ENCODE measurements at regions not wholly inside any gene's neighbourhood (a gene's known extent, or its start where the extent isn't known, plus 50 kb on each side); places are given as distances from the start of the nearest gene placed in this dataset.

GRCh38 chr14:55734731-55735130 lies 154.7 kb downstream of the KTN1 start:
- Mint-ChIP-seq H3K27ac (no peak overlapping the region), H3K27me3 (no peaks in the 10 kb centered on the region), H3K9me3 (no peaks in the 10 kb centered on the region)

GRCh38 chr14:55739967-55740648 lies 160.1 kb downstream of the KTN1 start:
- H3K36me3 Mint-ChIP-seq: no peaks in the 10 kb centered on the region
- H3K4me3 Mint-ChIP-seq: no peak overlapping the region
- no peak overlapping the region for H3K27ac Mint-ChIP-seq
- H3K9me3 Mint-ChIP-seq: no peaks in the 10 kb centered on the region
- H3K4me1 Mint-ChIP-seq: no peaks in the 10 kb centered on the region
- H3K27me3 Mint-ChIP-seq: no peaks in the 10 kb centered on the region

More at GRCh38 chr14:55734731-55735130, 154.7 kb downstream of the KTN1 start:
- Mint-ChIP-seq H3K4me3 (no peak overlapping the region), H3K4me1 (no peaks in the 10 kb centered on the region), H3K36me3 (no peaks in the 10 kb centered on the region)

GRCh38 chr14:55740649-55740989 lies 160.6 kb downstream of the KTN1 start:
- Mint-ChIP-seq H3K9me3 (no peaks in the 10 kb centered on the region), H3K27ac (no peak overlapping the region), H3K4me3 (no peak overlapping the region), H3K36me3 (no peaks in the 10 kb centered on the region), H3K4me1 (no peaks in the 10 kb centered on the region), H3K27me3 (no peaks in the 10 kb centered on the region)

GRCh38 chr14:55741240-55741639 lies 161.2 kb downstream of the KTN1 start:
- no peak overlapping the region for H3K27ac Mint-ChIP-seq
- no peaks in the 10 kb centered on the region for H3K27me3 Mint-ChIP-seq
- no peaks in the 10 kb centered on the region for H3K36me3 Mint-ChIP-seq
- H3K4me3 Mint-ChIP-seq: no peak overlapping the region
- no peaks in the 10 kb centered on the region for H3K9me3 Mint-ChIP-seq
- no peaks in the 10 kb centered on the region for H3K4me1 Mint-ChIP-seq

- no peak overlapping the region for H3K4me3 Mint-ChIP-seq
- no peaks in the 10 kb centered on the region for H3K9me3 Mint-ChIP-seq
- H3K4me1 Mint-ChIP-seq: no peaks in the 10 kb centered on the region
- no peak overlapping the region for H3K27ac Mint-ChIP-seq
- H3K36me3 Mint-ChIP-seq: no peaks in the 10 kb centered on the region
- no peaks in the 10 kb centered on the region for H3K27me3 Mint-ChIP-seq
Measured at GRCh38 chr14:55743551-55743950, 163.5 kb downstream of the KTN1 start.

GRCh38 chr14:55744321-55744720 lies 164.3 kb downstream of the KTN1 start:
- Mint-ChIP-seq H3K4me3 (no peak overlapping the region), H3K27ac (no peak overlapping the region), H3K27me3 (no peaks in the 10 kb centered on the region)

GRCh38 chr14:55745906-55746305 lies 165.9 kb downstream of the KTN1 start:
- H3K4me1 Mint-ChIP-seq: no peaks in the 10 kb centered on the region
- H3K27ac Mint-ChIP-seq: no peak overlapping the region
- no peaks in the 10 kb centered on the region for H3K27me3 Mint-ChIP-seq

More at GRCh38 chr14:55744321-55744720, 164.3 kb downstream of the KTN1 start:
- Mint-ChIP-seq H3K4me1 (no peaks in the 10 kb centered on the region), H3K36me3 (no peaks in the 10 kb centered on the region), H3K9me3 (no peaks in the 10 kb centered on the region)

GRCh38 chr14:55746558-55746957 lies 166.6 kb downstream of the KTN1 start:
- Mint-ChIP-seq H3K36me3 (no peaks in the 10 kb centered on the region), H3K4me3 (no peak overlapping the region), H3K27me3 (no peaks in the 10 kb centered on the region), H3K9me3 (no peaks in the 10 kb centered on the region), H3K4me1 (no peaks in the 10 kb centered on the region), H3K27ac (no peak overlapping the region)

More at GRCh38 chr14:55745906-55746305, 165.9 kb downstream of the KTN1 start:
- H3K36me3 Mint-ChIP-seq: no peaks in the 10 kb centered on the region
- no peak overlapping the region for H3K4me3 Mint-ChIP-seq
- H3K9me3 Mint-ChIP-seq: no peaks in the 10 kb centered on the region

- H3K9me3 Mint-ChIP-seq: no peaks in the 10 kb centered on the region
- no peak overlapping the region for H3K27ac Mint-ChIP-seq
- no peaks in the 10 kb centered on the region for H3K4me1 Mint-ChIP-seq
- H3K27me3 Mint-ChIP-seq: no peaks in the 10 kb centered on the region
- H3K4me3 Mint-ChIP-seq: no peak overlapping the region
- H3K36me3 Mint-ChIP-seq: no peaks in the 10 kb centered on the region
Measured at GRCh38 chr14:55747186-55747585, 167.2 kb downstream of the KTN1 start.

- Mint-ChIP-seq H3K36me3 (no peaks in the 10 kb centered on the region), H3K27me3 (no peaks in the 10 kb centered on the region), H3K9me3 (no peaks in the 10 kb centered on the region), H3K4me3 (no peak overlapping the region), H3K4me1 (no peaks in the 10 kb centered on the region), H3K27ac (no peak overlapping the region)
Measured at GRCh38 chr14:55749201-55749812, 169.3 kb downstream of the KTN1 start.

- Mint-ChIP-seq H3K4me3 (no peak overlapping the region), H3K27ac (no peak overlapping the region), H3K4me1 (no peaks in the 10 kb centered on the region), H3K27me3 (no peaks in the 10 kb centered on the region), H3K36me3 (no peaks in the 10 kb centered on the region), H3K9me3 (no peaks in the 10 kb centered on the region)
Measured at GRCh38 chr14:55749946-55750345, 169.9 kb downstream of the KTN1 start.

GRCh38 chr14:55752580-55753390 lies 172.8 kb downstream of the KTN1 start:
- Mint-ChIP-seq H3K36me3 (no peaks in the 10 kb centered on the region), H3K4me3 (no peak overlapping the region), H3K4me1 (no peaks in the 10 kb centered on the region), H3K9me3 (no peaks in the 10 kb centered on the region), H3K27ac (no peak overlapping the region), H3K27me3 (no peaks in the 10 kb centered on the region)

- no peaks in the 10 kb centered on the region for H3K4me1 Mint-ChIP-seq
- no peak overlapping the region for H3K4me3 Mint-ChIP-seq
Measured at GRCh38 chr14:55754471-55754870, 174.5 kb downstream of the KTN1 start.

GRCh38 chr14:55754871-55755270 lies 174.9 kb downstream of the KTN1 start:
- Mint-ChIP-seq H3K4me3 (no peak overlapping the region), H3K27me3 (no peaks in the 10 kb centered on the region), H3K9me3 (no peaks in the 10 kb centered on the region), H3K27ac (no peak overlapping the region), H3K4me1 (no peaks in the 10 kb centered on the region), H3K36me3 (no peaks in the 10 kb centered on the region)

More at GRCh38 chr14:55754471-55754870, 174.5 kb downstream of the KTN1 start:
- no peaks in the 10 kb centered on the region for H3K27me3 Mint-ChIP-seq
- H3K9me3 Mint-ChIP-seq: no peaks in the 10 kb centered on the region
- H3K27ac Mint-ChIP-seq: no peak overlapping the region
- H3K36me3 Mint-ChIP-seq: no peaks in the 10 kb centered on the region

- Mint-ChIP-seq H3K27me3 (no peaks in the 10 kb centered on the region), H3K4me1 (no peaks in the 10 kb centered on the region), H3K4me3 (no peak overlapping the region), H3K9me3 (no peaks in the 10 kb centered on the region), H3K36me3 (no peaks in the 10 kb centered on the region), H3K27ac (no peak overlapping the region)
Measured at GRCh38 chr14:55756078-55756477, 176.1 kb downstream of the KTN1 start.

GRCh38 chr14:55756557-55756956 lies 176.6 kb downstream of the KTN1 start:
- no peaks in the 10 kb centered on the region for H3K4me1 Mint-ChIP-seq
- no peak overlapping the region for H3K27ac Mint-ChIP-seq
- no peaks in the 10 kb centered on the region for H3K9me3 Mint-ChIP-seq
- H3K36me3 Mint-ChIP-seq: no peaks in the 10 kb centered on the region
- H3K4me3 Mint-ChIP-seq: no peak overlapping the region
- H3K27me3 Mint-ChIP-seq: no peaks in the 10 kb centered on the region
